ENCODE measurements at regions not wholly inside any gene's neighbourhood (a gene's known extent, or its start where the extent isn't known, plus 50 kb on each side); places are given as distances from the start of the nearest gene placed in this dataset.

GRCh38 chr12:75563351-75563750 lies 51.9 kb upstream of the KRR1 start:
- Histone ChIP-seq H3K9me1 (ENCODE audit: insufficient read depth, low read length) (peaks cover 3% of the 10 kb centered on the region; the same call in 1 of the 2 replicates), H4K5ac (ENCODE audit: low read depth, low read length) (peak overlapping the region; percentile 49; the same call in 1 of the 2 replicates), H3K27ac (ENCODE audit: insufficient read depth, low read length) (no peak overlapping the region), H2BK20ac (ENCODE audit: low read depth, low read length) (peak overlapping the region; percentile 72; the same call in 1 of the 2 replicates), H3K4me3 (ENCODE audit: insufficient read depth, low read depth, low read length) (no peak overlapping the region), H3K79me1 (ENCODE audit: low read depth in 1 of 2, low read length in 2 of 2) (no peaks in the 10 kb centered on the region), H2BK120ac (ENCODE audit: low read depth, low read length) (peak overlapping the region; percentile 77), H3K23ac (ENCODE audit: low read depth, low read length) (no peak overlapping the region), H3K27me3 (ENCODE audit: control insufficient read depth, insufficient read depth, low read length) (no peaks in the 10 kb centered on the region), H4K20me1 (ENCODE audit: insufficient read depth, low read length) (no peaks in the 10 kb centered on the region), H3K4ac (ENCODE audit: low read depth, low read length) (0 out of 2 replicates have a peak overlapping the region, but pooled peaks have one; percentile 61), H2AK5ac (ENCODE audit: low read depth, low read length) (no peak overlapping the region; the same call in 1 of the 2 replicates), H3K4me1 (ENCODE audit: control insufficient read depth, insufficient read depth, low read length) (peaks cover 21% of the 10 kb centered on the region), H3K18ac (ENCODE audit: low read depth, low read length) (peak overlapping the region; percentile 71; the same call in 1 of the 2 replicates), H3K14ac (replicated peaks; ENCODE audit: low read depth, low read length) (0 out of 2 replicates have a peak overlapping the region, but pooled peaks have one; percentile 17), H2AFZ (replicated peaks; ENCODE audit: low read length, poor library complexity) (no peak overlapping the region), H2BK15ac (ENCODE audit: low read depth, low read length) (0 out of 3 replicates have a peak overlapping the region, but pooled peaks have one; percentile 39), H3K56ac (ENCODE audit: extremely low read depth, insufficient read depth, low read length) (no peak overlapping the region), H3K9ac (ENCODE audit: low read depth, low read length) (no peak overlapping the region), H3K4me2 (ENCODE audit: low read depth, low read length) (no peak overlapping the region), H2BK5ac (ENCODE audit: low read depth, low read length, poor library complexity, severe bottlenecking) (no peak overlapping the region), H2AK9ac (replicated peaks; ENCODE audit: low read depth, low read length, poor library complexity) (no peak overlapping the region), H3K9me3 (ENCODE audit: control insufficient read depth, insufficient read depth, low read length) (no peaks in the 10 kb centered on the region), H4K91ac (ENCODE audit: insufficient read depth, low read depth, low read length) (no peak overlapping the region), H4K8ac (ENCODE audit: low read depth in 2 of 2, low read length in 2 of 2) (peak overlapping the region in 1 of 2 experiments; percentile 35; a peak in 1 of 4 replicates), H3K36me3 (ENCODE audit: control insufficient read depth, insufficient read depth, low read length) (no peaks in the 10 kb centered on the region)
- intact Hi-C loops (cut with micrococcal nuclease) (loop anchor here (5.0 kb wide), 1 partner anchor 204 kb away; no protein-coding TSS in a partner anchor), in situ Hi-C loops (cut with MboI; ENCODE audit: low sequenced_read_pairs) (no loop called here), dilution Hi-C loops (cut with HindIII; ENCODE audit: low sequenced_read_pairs, unreplicated experiment) (no loop called here)
- BruUV-seq (replicated peaks), result no TSS peak
- no peak for ATAC-seq (ENCODE audit: low read depth)
- TF ChIP-seq RAD21 (IDR thresholded peaks at IDR 0.05; ENCODE audit: low read length) (no peak), RCOR1 (IDR thresholded peaks at IDR 0.05; ENCODE audit: insufficient replicate concordance, low read length) (no peak), MAZ (IDR thresholded peaks at IDR 0.05; ENCODE audit: borderline replicate concordance, low read depth, low read length) (no peak), MAFK (IDR thresholded peaks at IDR 0.05; ENCODE audit: low read depth, low read length) (no peak), CHD1 (IDR thresholded peaks at IDR 0.05; ENCODE audit: low read depth, low read length) (no peak)
- ChIA-PET CTCF (interaction anchor here (0.7 kb wide), 1 partner anchor 37 kb away, joined by 3 read pairs; no protein-coding TSS in a partner anchor), POLR2A (ENCODE audit: unreplicated experiment) (no interaction called here)
- WGBS, 2 experiments (ENCODE audit: extremely low coverage in 2 of 2, insufficient read length in 1 of 2), result no CpG with 5 or more reads among the region's 2 CpGs
- no peak for DNase-seq
